Hepatocyte (in vitro differentiated cells): ENCODE measurements at regions not wholly inside any gene's neighbourhood (a gene's known extent, or its start where the extent isn't known, plus 50 kb on each side); places are given as distances from the start of the nearest gene placed in this dataset.

Experiments
- DNase-seq: peaks from one replicate; pipeline ENCODE4 v3.0.0-alpha.2; 2016; ENCODE audit warnings: low spot score
- H2AFZ ChIP-seq: fragments of 200-600 bp; sonication (generic); 2 replicates; pipeline ENCODE4 v1.6.0; 2016; ENCODE audit warnings: antibody characterized with exemption, mild to moderate bottlenecking
- H3K27ac ChIP-seq: fragments of 200-600 bp; sonication (generic); 2 replicates; pipeline ENCODE4 v1.5.1; 2016; ENCODE audit warnings: mild to moderate bottlenecking
- H3K27me3 ChIP-seq: fragments of 200-600 bp; sonication (generic); 2 replicates; pipeline ENCODE4 v1.6.1; 2016
- H3K36me3 ChIP-seq: fragments of 200-600 bp; sonication (generic); replicated peaks from 2 replicates; pipeline ENCODE4 v1.5.1; 2016; ENCODE audit warnings: low read depth; ENCODE audit not compliant: insufficient read depth
- H3K4me1 ChIP-seq: fragments of 200-600 bp; sonication (generic); 2 replicates; pipeline ENCODE4 v1.5.1; 2016; ENCODE audit warnings: mild to moderate bottlenecking, moderate library complexity; ENCODE audit not compliant: insufficient read depth
- H3K4me2 ChIP-seq: fragments of 200-600 bp; sonication (generic); 2 replicates; pipeline ENCODE4 v1.6.0; 2016
- H3K4me3 ChIP-seq: fragments of 200-600 bp; sonication (generic); 2 replicates; pipeline ENCODE4 v1.5.1; 2016; ENCODE audit warnings: mild to moderate bottlenecking
- H3K79me2 ChIP-seq: fragments of 200-600 bp; sonication (generic); 2 replicates; pipeline ENCODE4 v1.6.0; 2017; ENCODE audit warnings: mild to moderate bottlenecking
- H3K9me2 ChIP-seq: fragments of 200-600 bp; sonication (generic); replicated peaks from 2 replicates; pipeline ENCODE4 v1.6.0; 2017; ENCODE audit warnings: mild to moderate bottlenecking; ENCODE audit not compliant: insufficient read depth
- H3K9me3 ChIP-seq: fragments of 200-600 bp; sonication (generic); 2 replicates; pipeline ENCODE4 v1.5.1; 2016; ENCODE audit warnings: low read depth, mild to moderate bottlenecking
- H4K20me1 ChIP-seq: fragments of 200-600 bp; sonication (generic); 2 replicates; pipeline ENCODE4 v1.6.0; 2016; ENCODE audit warnings: mild to moderate bottlenecking; ENCODE audit not compliant: insufficient read depth, poor library complexity, severe bottlenecking
- EZH2 ChIP-seq: fragments of 200-600 bp; sonication (generic); IDR thresholded peaks from 2 replicates; pipeline ENCODE4 v1.6.1; 2016; ENCODE audit warnings: antibody characterized with exemption, mild to moderate bottlenecking, borderline replicate concordance
- EZH2phosphoT487 ChIP-seq: fragments of 200-600 bp; sonication (generic); IDR thresholded peaks from one replicate; pipeline ENCODE4 v1.6.1; 2018; ENCODE audit warnings: antibody characterized with exemption, mild to moderate bottlenecking, low read depth, moderate library complexity; ENCODE audit not compliant: unreplicated experiment, severe bottlenecking
- WGBS: methylation state at CpG from one replicate; pipeline ENCODE4 v1.1.6; 2016; ENCODE audit warnings: low lambda C conversion rate; ENCODE audit errors: missing lambda C conversion rate; 5-methylcytosine and 5-hydroxymethylcytosine counted together
- TF ChIP-seq, protein P1 (sequence below): fragments of 200-600 bp; sonication (generic); IDR thresholded peaks from 2 replicates; pipeline ENCODE4 v1.5.1; 2016; ENCODE audit warnings: antibody characterized with exemption, mild to moderate bottlenecking; ENCODE audit not compliant: poor library complexity

DNA sequence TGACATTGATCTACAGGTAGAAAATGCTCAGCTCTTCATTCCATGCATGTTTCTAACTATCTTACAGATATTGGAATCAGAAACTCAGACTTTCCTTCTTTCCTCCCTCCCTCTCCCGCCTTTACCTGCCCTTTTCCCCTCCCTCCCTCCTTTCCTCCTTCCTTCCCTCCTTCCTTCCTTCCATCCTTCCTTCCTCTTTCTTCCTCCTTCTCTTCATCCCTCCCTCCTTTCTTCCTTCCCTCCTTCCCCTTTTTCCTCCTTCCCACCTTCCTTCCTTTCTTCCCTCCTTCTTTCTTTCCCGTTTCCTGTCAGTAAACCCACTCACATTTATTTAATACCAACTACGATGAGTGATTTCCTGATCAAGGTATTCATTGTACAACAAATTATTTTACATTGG lies 113.4 kb upstream of the IRS2 start:
- Histone ChIP-seq H3K4me3 (no peak overlapping the region), H3K4me2 (peak overlapping the region; percentile 64), H3K79me2 (no peaks in the 10 kb centered on the region), H2AFZ (peak overlapping the region; percentile 78), H3K36me3 (no peaks in the 10 kb centered on the region), H3K27ac (no peak overlapping the region), H3K9me3 (no peaks in the 10 kb centered on the region), H3K4me1 (peaks cover 4% of the 10 kb centered on the region), H4K20me1 (no peaks in the 10 kb centered on the region), H3K9me2 (no peaks in the 10 kb centered on the region), H3K27me3 (no peaks in the 10 kb centered on the region)
- no peak for DNase-seq
- 59% methylated on average over 2 of the region's 3 CpGs for WGBS
- TF ChIP-seq EZH2 (no peak), EZH2phosphoT487 (no peak)
- TF ChIP-seq, protein P1, sequence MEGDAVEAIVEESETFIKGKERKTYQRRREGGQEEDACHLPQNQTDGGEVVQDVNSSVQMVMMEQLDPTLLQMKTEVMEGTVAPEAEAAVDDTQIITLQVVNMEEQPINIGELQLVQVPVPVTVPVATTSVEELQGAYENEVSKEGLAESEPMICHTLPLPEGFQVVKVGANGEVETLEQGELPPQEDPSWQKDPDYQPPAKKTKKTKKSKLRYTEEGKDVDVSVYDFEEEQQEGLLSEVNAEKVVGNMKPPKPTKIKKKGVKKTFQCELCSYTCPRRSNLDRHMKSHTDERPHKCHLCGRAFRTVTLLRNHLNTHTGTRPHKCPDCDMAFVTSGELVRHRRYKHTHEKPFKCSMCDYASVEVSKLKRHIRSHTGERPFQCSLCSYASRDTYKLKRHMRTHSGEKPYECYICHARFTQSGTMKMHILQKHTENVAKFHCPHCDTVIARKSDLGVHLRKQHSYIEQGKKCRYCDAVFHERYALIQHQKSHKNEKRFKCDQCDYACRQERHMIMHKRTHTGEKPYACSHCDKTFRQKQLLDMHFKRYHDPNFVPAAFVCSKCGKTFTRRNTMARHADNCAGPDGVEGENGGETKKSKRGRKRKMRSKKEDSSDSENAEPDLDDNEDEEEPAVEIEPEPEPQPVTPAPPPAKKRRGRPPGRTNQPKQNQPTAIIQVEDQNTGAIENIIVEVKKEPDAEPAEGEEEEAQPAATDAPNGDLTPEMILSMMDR, result no peak

DNA sequence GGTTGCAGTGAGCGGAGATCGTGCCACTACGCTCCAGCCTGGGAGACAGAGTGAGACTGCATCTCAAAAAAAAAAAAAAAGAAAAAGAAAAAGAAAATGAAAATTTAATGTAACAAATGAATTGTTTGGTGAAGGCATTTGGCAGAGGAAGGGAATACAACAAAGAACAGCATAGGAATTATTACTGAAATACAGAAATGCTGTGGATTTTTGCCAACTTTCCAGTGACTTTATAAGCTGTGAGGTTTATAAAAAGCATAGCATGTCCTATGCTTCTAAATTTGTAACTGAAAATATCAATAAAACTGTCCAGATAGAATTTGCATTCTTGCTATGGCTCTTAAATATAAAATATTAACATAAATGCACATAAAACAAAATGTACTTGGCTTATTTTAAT lies 112.9 kb upstream of the IRS2 start:
- H3K4me1 ChIP-seq, result peaks cover 4% of the 10 kb centered on the region
- H3K4me3 ChIP-seq, result no peak overlapping the region
- H2AFZ ChIP-seq, result no peak overlapping the region
- DNase-seq, result no peak
- H3K27me3 ChIP-seq, result no peaks in the 10 kb centered on the region
- no peaks in the 10 kb centered on the region for H4K20me1 ChIP-seq
- H3K27ac ChIP-seq, result no peak overlapping the region
- H3K4me2 ChIP-seq, result peak overlapping the region; percentile 64
- no peaks in the 10 kb centered on the region for H3K36me3 ChIP-seq
- WGBS, result 78% methylated on average over 3 of the region's 3 CpGs
- TF ChIP-seq, protein P1, result no peak
- TF ChIP-seq EZH2phosphoT487, result no peak
- no peak for TF ChIP-seq EZH2
- H3K9me2 ChIP-seq, result no peaks in the 10 kb centered on the region
- no peaks in the 10 kb centered on the region for H3K9me3 ChIP-seq
- no peaks in the 10 kb centered on the region for H3K79me2 ChIP-seq

DNA sequence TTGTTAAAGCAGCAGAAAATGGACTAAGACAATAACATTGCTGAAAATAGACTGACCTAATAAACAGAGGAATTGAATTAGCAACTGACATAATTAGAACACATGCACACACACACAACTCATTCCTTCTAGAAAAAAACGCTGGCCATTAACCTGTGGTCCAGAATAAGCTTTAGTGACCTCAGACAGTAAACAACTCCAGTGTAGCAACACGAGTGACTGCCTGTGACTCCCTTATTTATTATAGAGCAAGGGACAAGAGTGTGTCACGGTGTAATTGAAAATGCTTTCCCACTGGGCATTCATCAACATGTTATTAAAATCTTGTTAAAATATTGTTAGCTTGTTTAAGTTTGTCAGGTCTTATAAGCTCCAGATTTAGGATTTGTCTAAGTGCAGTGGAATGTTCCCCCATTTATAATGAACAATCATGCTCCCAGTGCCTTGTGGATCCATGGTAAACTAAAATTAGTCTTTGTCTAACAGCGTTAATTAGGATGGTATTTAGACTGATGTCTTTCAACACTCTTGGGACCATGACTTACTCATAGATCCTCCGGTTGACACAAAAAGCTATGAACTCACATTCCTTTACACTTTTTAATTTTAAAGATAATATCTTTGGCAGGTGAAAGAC lies 111.7 kb upstream of the IRS2 start:
- Histone ChIP-seq H3K36me3 (no peaks in the 10 kb centered on the region), H3K27ac (no peak overlapping the region), H3K9me2 (no peaks in the 10 kb centered on the region), H4K20me1 (no peaks in the 10 kb centered on the region), H3K4me1 (peaks cover 4% of the 10 kb centered on the region), H3K27me3 (no peaks in the 10 kb centered on the region), H3K79me2 (no peaks in the 10 kb centered on the region), H2AFZ (no peak overlapping the region), H3K4me2 (no peak overlapping the region), H3K4me3 (no peak overlapping the region), H3K9me3 (no peaks in the 10 kb centered on the region)
- 77% methylated on average over 5 of the region's 5 CpGs for WGBS
- DNase-seq, result no peak
- TF ChIP-seq EZH2phosphoT487 (no peak), EZH2 (no peak)
- TF ChIP-seq, protein P1, result no peak

DNA sequence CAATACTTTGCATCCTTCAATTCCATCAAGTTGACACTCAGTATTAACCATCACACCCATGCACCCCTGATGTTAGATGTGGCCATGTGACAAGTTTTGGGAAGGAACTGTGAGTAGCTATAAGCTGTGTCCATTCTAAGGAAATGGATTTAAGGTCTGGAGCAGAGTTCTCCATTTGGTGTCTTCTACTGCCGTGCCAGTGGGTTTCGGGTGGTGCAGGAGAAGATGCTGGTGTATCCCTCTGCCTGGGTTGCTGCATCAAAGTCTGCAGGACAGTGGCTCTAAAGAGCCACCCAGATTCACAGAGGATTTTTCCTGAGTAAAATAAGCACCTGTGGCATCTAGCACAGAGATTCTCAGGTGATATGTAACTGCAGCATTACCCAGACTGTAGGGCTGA lies 105.7 kb upstream of the IRS2 start:
- no peak for TF ChIP-seq EZH2
- Histone ChIP-seq H3K4me2 (no peak overlapping the region), H3K9me3 (no peaks in the 10 kb centered on the region), H3K36me3 (no peaks in the 10 kb centered on the region), H4K20me1 (no peaks in the 10 kb centered on the region), H3K27me3 (no peaks in the 10 kb centered on the region), H2AFZ (no peak overlapping the region), H3K79me2 (no peaks in the 10 kb centered on the region), H3K27ac (no peak overlapping the region), H3K9me2 (no peaks in the 10 kb centered on the region), H3K4me1 (no peaks in the 10 kb centered on the region), H3K4me3 (no peak overlapping the region)
- no peak for DNase-seq
- 97% methylated on average over 2 of the region's 2 CpGs for WGBS
